HCT116 (cell line): ENCODE measurements at regions not wholly inside any gene's neighbourhood (a gene's known extent, or its start where the extent isn't known, plus 50 kb on each side); places are given as distances from the start of the nearest gene placed in this dataset.

Experiments
- ATF3 ChIP-seq: IDR thresholded peaks from 2 replicates; pipeline ENCODE4 v1.6.1; 2012
- EZH2phosphoT487 ChIP-seq: fragments of 200-600 bp; IDR thresholded peaks from 2 replicates; pipeline ENCODE4 v1.6.1; 2018; ENCODE audit warnings: antibody characterized with exemption, borderline replicate concordance
- POLR2A ChIP-seq: IDR thresholded peaks from 2 replicates; pipeline ENCODE4 v1.7.0; 2011; ENCODE audit warnings: borderline replicate concordance; ENCODE audit not compliant: insufficient read depth, insufficient read length; ENCODE audit errors: extremely low read depth
- POLR2AphosphoS5 ChIP-seq: IDR thresholded peaks from 2 replicates; pipeline ENCODE4 v1.6.1; 2011; ENCODE audit warnings: mild to moderate bottlenecking, low read depth, low read length, moderate library complexity
- RAD21 ChIP-seq: IDR thresholded peaks from 2 replicates; pipeline ENCODE4 v1.6.1; 2012; ENCODE audit warnings: low read depth, mild to moderate bottlenecking
- TCF7L2 ChIP-seq: IDR thresholded peaks from 2 replicates; pipeline ENCODE4 v1.7.0; 2011; ENCODE audit warnings: borderline replicate concordance, inconsistent platforms; ENCODE audit not compliant: insufficient read depth, insufficient read length; ENCODE audit errors: extremely low read depth
- TF ChIP-seq, protein P1 (sequence below), 3 experiments: fragments of 200-600 bp in 1 of 3; sonication (generic) in 1 of 3; IDR thresholded peaks in 2 of 3; conservative IDR thresholded peaks in 1 of 3; 2 replicates each; pipeline ENCODE4 v1.5.1; 2012 to 2017; ENCODE audit warnings: low read depth in 2 of 3, low read length in 2 of 3, antibody characterized with exemption in 1 of 3, borderline replicate concordance in 1 of 3, control low read depth in 1 of 3, mild to moderate bottlenecking in 1 of 3, mixed read lengths in 1 of 3, mixed run types in 1 of 3, moderate library complexity in 1 of 3; ENCODE audit not compliant: insufficient read depth in 1 of 3

DNA sequence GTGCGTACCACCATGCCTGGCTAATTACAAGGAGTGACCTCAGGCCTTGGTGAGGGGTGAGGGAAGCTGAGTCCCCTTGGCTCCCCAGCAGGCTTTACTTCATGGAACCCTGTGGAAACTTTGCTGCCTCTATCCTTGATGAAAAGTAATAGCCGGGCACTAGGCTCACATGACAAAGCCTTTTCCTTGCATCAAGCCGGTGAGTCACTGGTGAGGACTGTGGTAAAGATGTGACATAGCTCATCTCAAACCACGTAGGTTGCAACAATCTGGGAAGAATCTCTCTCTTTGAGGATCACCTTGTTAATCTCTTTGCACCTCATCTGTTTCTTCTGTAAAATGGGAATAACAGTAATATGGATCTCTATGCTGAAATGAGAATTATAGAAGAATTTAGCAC lies 116.3 kb upstream of the SLC25A48 start:
- TF ChIP-seq, protein P1, sequence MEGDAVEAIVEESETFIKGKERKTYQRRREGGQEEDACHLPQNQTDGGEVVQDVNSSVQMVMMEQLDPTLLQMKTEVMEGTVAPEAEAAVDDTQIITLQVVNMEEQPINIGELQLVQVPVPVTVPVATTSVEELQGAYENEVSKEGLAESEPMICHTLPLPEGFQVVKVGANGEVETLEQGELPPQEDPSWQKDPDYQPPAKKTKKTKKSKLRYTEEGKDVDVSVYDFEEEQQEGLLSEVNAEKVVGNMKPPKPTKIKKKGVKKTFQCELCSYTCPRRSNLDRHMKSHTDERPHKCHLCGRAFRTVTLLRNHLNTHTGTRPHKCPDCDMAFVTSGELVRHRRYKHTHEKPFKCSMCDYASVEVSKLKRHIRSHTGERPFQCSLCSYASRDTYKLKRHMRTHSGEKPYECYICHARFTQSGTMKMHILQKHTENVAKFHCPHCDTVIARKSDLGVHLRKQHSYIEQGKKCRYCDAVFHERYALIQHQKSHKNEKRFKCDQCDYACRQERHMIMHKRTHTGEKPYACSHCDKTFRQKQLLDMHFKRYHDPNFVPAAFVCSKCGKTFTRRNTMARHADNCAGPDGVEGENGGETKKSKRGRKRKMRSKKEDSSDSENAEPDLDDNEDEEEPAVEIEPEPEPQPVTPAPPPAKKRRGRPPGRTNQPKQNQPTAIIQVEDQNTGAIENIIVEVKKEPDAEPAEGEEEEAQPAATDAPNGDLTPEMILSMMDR (IDR thresholded peaks at IDR 0.05 in 2 of 3, conservative IDR thresholded peaks at IDR 0.05 in 1 of 3; ENCODE audit: borderline replicate concordance in 1 of 3, insufficient read depth in 1 of 3, low read depth in 2 of 3, low read length in 2 of 3): no peak
- no peak for TF ChIP-seq EZH2phosphoT487
- TF ChIP-seq RAD21: no peak
- no peak for TF ChIP-seq ATF3
- no peak for TF ChIP-seq POLR2AphosphoS5
- TF ChIP-seq POLR2A: no peak
- no peak for TF ChIP-seq TCF7L2
